Glomerular endothelial cell (primary cell): ENCODE measurements at regions not wholly inside any gene's neighbourhood (a gene's known extent, or its start where the extent isn't known, plus 50 kb on each side); places are given as distances from the start of the nearest gene placed in this dataset.
"Not testable (repeated sequence)": the region's sequence is repeated elsewhere in the genome, so short reads cannot be mapped to it uniquely, and the experiment has no call there.

Experiments used
- DNase-seq: peaks from one replicate; pipeline ENCODE4 v3.0.0-alpha.2; 2011; ENCODE audit warnings: low read depth, low spot score; ENCODE audit errors: extremely low read depth

DNA sequence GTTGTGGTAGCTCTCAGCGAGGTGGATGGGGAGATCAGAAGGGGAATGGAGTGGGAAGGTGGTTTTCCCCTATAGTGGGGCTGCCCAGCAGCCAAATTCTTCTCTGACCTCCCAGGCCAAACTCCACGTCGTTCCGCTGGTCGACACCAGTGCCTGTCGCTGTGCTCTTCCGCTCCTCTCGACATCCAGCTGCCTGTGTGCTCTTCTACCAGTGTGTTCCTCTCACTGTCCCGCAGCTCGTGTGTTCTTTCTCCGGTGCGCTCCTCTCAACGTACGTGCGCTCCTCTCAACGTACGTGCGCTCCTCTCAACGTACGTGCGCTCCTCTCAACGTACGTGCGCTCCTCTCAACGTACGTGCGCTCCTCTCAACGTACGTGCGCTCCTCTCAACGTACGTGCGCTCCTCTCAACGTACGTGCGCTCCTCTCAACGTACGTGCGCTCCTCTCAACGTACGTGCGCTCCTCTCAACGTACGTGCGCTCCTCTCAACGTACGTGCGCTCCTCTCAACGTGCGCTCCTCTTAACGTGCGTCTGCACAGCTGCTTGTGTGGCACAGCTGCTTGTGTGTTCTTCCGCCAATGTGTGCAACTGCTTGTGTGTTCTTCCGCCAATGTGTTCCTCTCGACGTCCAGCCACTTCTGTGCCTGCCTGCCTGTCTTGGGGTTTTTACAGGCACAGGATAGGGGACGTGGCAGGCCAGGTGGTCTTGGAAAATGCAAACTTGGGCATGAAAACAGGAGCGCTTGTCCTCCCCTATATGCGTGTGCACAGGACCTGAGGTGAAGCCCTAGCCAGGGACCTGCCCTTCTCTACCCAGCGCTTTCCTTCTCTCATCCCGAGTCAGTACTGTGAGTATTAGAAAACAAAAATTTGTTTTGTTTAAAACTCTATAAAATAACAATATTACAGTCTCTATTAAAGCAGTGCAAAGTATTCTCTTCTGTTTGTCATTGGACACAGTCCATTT, 991.1 kb downstream of the GBE1 start:
- DNase-seq = no peak

DNA sequence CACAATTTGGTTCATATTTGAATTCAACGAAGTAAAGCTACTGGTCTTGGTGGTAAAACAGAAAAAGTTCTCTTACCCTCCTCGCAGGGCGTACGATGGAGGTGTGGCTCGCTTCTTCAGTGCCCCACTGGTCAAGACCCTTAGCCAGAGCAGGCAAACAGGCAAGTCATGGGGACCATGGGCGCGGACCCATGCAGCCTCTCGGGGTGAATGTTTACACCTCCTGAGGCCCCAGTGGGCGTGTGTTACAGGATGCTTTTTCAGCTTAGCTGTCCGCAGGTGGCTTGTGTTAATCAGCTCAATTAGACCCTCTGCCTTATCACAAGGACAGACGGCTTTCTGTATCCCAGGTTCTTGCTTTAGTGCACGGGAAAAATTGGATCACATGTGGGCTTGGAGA, 991.8 kb downstream of the GBE1 start:
- DNase-seq = no peak

- DNase-seq = peak; percentile 16
Observed at GRCh38 chr3:80767604-80768003, 993.8 kb downstream of the GBE1 start.

- no peak for DNase-seq
Observed at GRCh38 chr3:80754969-80755368, 987.2 kb upstream of the ROBO1 start.

DNA sequence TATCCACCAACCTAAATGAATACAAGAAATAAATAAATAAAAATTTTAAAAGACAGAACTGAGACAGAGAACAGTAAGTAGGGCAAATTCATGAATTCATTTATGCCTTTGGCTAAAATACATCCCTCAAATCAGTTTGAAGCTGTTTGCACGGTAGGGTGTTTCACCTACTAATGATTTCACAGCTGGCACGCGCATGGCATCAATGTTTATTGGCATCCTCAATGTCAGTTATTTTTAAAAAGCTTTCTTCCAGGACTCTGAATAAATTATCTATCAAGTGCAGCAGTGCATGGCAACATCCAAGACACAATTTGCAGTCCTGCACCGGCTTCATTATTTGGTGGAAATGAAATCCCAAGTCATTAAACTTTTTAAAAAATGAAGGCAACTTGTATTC, 985.2 kb upstream of the ROBO1 start:
- DNase-seq = no peak

- no peak for DNase-seq
Observed at GRCh38 chr3:80750637-80751036, 982.8 kb upstream of the ROBO1 start.

DNA sequence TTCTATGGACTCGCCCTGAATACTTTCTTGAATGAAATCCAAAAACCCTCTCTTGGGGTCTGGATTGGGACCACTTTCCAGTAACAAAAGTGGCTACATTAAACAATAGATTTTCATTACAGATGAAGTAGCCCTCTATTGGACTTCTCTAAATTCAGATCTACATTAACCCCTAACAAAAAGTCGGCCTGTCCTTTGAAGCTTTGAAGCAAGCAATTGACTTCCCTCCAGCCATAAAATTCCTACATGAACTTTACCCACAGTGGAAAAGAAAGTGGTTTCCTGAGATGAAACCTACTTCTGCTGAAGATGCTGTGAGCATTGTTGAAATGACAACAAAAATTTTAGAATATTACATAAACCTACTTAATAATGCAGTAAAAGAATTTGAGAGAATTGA, 967.1 kb upstream of the ROBO1 start:
- no peak for DNase-seq

DNA sequence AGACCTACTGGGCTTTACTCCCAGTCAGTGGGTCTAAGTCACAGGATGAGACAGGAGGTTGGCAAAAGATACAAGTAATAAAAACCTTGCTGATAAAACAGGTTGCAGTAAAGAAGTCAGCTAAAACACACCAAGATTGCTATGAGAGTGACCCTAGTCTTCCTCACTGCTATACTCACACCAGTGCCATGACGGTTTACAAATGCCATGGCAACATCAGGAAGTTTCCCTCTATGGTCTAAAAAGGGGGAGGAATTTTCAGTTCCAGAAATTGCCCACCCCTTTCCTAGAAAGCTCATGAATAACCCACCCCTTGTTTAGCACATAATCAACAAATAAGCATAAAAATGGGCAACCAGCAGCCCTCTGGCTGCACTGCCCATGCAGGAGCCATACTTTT, 966.7 kb upstream of the ROBO1 start:
- DNase-seq = no peak

- peak; percentile 99 for DNase-seq
Observed at GRCh38 chr3:80733522-80734176, 965.9 kb upstream of the ROBO1 start.

GRCh38 chr3:80727561-80727960, 959.8 kb upstream of the ROBO1 start:
- DNase-seq = not testable (repeated sequence)

DNA sequence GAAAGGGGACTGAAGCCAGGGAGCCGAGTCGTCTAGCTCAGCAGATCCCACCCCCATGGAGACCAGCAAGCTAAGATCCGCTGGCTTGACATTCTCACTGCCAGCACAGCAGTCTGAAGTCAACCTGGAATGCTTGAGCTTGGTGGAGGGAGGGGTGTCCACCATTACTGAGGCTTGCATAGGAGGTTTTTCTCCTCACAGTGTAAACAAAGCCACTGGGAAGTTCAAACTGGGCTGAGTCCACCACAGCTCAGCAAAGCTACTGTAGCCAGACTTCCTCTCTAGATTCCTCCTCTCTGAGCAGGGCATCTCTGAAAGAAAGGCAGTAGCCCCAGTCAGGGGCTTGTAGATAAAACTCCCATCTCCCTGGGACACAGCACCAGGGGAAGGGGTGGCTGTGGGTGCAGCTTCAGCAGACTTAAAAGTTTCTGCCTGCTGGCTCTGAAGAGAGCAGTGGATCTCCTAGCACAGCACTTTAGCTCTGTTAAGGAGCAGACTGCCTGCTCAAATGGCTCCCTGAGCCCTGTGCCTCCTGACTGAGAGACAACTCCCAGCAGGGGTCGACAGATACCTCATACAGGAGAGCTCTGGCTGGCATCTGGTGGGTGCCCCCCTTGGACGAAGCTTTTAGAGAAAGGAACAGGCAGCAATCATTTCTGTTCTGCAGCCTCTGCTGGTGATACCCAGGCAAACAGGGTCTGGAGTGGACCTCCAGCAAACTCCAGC, 942.0 kb upstream of the ROBO1 start:
- not testable (repeated sequence) for DNase-seq

DNA sequence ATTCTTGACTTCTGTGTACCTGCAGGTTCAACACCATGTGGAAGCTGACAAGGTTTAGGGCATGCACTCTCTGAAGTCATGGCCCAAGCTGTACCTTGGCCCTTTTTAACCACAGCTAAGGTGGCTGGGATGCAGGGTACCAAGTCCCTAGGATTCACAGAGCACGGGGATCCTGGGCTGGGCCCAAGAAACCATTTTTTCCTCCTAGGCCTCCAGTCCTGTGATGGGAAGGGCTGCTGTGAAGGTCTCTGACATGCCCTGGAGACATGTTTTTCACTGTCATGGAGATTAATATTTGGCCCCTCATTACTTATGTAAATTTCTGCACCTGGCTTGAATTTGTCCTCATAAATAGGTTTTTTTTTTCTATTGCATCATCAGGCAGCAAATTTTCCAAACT, 937.5 kb upstream of the ROBO1 start:
- DNase-seq = no peak

DNA sequence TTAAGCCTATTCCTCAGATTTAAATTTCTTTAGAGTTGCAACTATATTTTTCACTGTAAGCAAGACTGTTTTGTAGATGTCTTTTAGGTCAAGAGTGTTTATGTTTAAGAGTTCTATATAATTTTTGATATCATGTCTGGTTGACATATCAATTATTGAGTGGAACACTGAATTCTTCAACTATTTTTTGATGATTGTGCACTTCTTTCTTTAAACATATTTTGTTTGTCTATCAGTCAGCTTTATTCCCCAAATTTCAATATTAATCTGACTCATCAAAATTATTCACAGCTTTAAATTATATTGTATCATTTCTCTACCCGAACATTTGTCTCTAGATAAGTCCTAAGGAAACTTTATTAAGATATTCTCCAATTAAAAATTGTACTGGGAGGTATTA, 933.6 kb upstream of the ROBO1 start:
- DNase-seq = no peak

- no peak for DNase-seq
Observed at GRCh38 chr3:80697291-80697690, 929.5 kb upstream of the ROBO1 start.

- DNase-seq = peak; percentile 9
Observed at GRCh38 chr3:80696280-80696679, 928.5 kb upstream of the ROBO1 start.

- peak; percentile 34 for DNase-seq
Observed at GRCh38 chr3:80688814-80689213, 921.0 kb upstream of the ROBO1 start.

GRCh38 chr3:80682951-80683350, 915.2 kb upstream of the ROBO1 start:
- no peak for DNase-seq

- no peak for DNase-seq
Observed at GRCh38 chr3:80682235-80682634, 914.4 kb upstream of the ROBO1 start.

GRCh38 chr3:80677796-80678195, 910.0 kb upstream of the ROBO1 start:
- peak; percentile 58 for DNase-seq

DNA sequence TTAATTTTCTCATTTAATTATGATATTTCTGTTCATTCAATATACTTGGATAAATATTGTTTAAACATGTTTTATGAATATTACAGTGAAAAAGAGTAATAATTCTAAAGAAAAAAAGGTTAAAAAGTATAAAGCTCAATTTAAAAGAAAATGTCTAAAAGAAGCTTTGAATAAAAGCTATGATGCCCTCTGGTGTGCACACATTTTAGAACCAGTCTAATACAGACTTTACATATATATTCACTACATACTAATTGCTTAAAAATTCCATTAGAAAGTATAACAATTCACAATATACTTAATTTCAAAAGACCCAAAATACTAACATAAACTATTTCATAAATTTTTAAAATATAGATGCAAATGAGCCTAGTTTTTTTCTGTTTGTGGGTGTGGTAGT, 909.1 kb upstream of the ROBO1 start:
- no peak for DNase-seq

DNA sequence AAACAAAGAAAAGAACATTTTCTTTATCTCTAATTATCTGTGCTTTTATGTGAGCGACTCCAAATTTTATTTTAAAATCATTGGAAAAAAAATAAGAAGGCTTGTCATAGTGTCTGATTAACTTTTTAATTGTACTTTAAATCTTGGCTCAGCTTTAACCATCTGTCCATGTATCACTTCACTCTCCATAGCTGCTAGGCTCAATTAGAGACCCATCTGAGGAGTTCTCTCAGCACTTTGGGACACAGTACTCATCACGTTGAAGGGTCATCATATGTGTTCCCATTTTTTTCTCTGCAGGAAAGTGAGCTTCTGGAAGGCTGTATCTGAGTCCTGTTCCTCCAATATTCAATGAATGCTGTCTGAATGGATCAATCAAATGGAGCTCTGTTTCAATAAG, 908.5 kb upstream of the ROBO1 start:
- DNase-seq = no peak
